SK-N-SH (cell line): ENCODE measurements at regions not wholly inside any gene's neighbourhood (a gene's known extent, or its start where the extent isn't known, plus 50 kb on each side); places are given as distances from the start of the nearest gene placed in this dataset.

Experiments used
- CTCF ChIA-PET: fragments of 300-600, 350-600 bp; formaldehyde crosslinking; extraction: SDS; loops from one replicate; lab custom pipeline; 2021; lab: Yijun Ruan, JAX
- POLR2A ChIA-PET: fragments of 350-600 bp; sonication (Branson Sonifier 250); formaldehyde crosslinking; extraction: SDS; loops from one replicate; lab custom pipeline; 2020; ENCODE audit warnings: antibody characterized with exemption, inconsistent platforms; lab: Yijun Ruan, JAX
- DNase-seq: peaks from one replicate; pipeline ENCODE4 v3.0.0; 2012
- H2AFZ ChIP-seq: fragments of 200-600 bp; sonication (generic); 2 replicates; pipeline ENCODE4 v1.8.1; 2016; ENCODE audit warnings: antibody characterized with exemption, mild to moderate bottlenecking, low read depth
- H3F3A ChIP-seq: fragments of 200-600 bp; sonication (generic); replicated peaks from 2 replicates; pipeline ENCODE3; 2016; ENCODE audit warnings: antibody characterized with exemption, mild to moderate bottlenecking; ENCODE audit not compliant: insufficient read depth
- H3K27ac ChIP-seq, 2 experiments: fragments of 200-500 bp in 1 of 2; fragments of 200-600 bp in 1 of 2; sonication (Bioruptor generic) in 1 of 2; sonication (generic), shearing (Covaris generic) in 1 of 2; 2 replicates each; pipeline versions ENCODE4 v1.5.1 to v1.6.1; 2014 to 2016; ENCODE audit warnings: low read depth in 2 of 2, inconsistent platforms in 1 of 2, low read length in 1 of 2, mild to moderate bottlenecking in 1 of 2, mixed read lengths in 1 of 2
- H3K27me3 ChIP-seq: fragments of 200-600 bp; sonication (generic), shearing (Covaris generic); 2 replicates; pipeline ENCODE4 v1.6.1; 2016; ENCODE audit warnings: mixed run types; ENCODE audit not compliant: insufficient read depth
- H3K36me3 ChIP-seq, 2 experiments: fragments of 200-500 bp in 1 of 2; fragments of 200-600 bp in 1 of 2; sonication (Bioruptor generic) in 1 of 2; sonication (generic) in 1 of 2; replicated peaks in 1 of 2; 2 replicates each; pipeline versions ENCODE3 to v1.5.1; 2014 to 2016; ENCODE audit warnings: low read length in 1 of 2, mild to moderate bottlenecking in 1 of 2; ENCODE audit not compliant: insufficient read depth in 2 of 2, control insufficient read depth in 1 of 2
- H3K4me1 ChIP-seq, 2 experiments: fragments of 200-500 bp in 1 of 2; fragments of 200-600 bp in 1 of 2; sonication (Bioruptor generic) in 1 of 2; sonication (generic), shearing (Covaris generic) in 1 of 2; 2 replicates each; pipeline versions ENCODE4 v1.5.1 to v1.6.1; 2014 to 2016; ENCODE audit warnings: low read depth in 1 of 2, low read length in 1 of 2, mixed run types in 1 of 2; ENCODE audit not compliant: insufficient read depth in 2 of 2, control insufficient read depth in 1 of 2
- H3K4me2 ChIP-seq: fragments of 200-600 bp; sonication (generic), shearing (Covaris generic); 2 replicates; pipeline ENCODE4 v1.6.1; 2017; ENCODE audit warnings: mixed run types
- H3K4me3 ChIP-seq, 2 experiments: fragments of 200-500 bp in 1 of 2; fragments of 200-600 bp in 1 of 2; sonication (Bioruptor generic) in 1 of 2; sonication (generic), shearing (Covaris generic) in 1 of 2; 2 replicates each; pipeline versions ENCODE4 v1.5.1 to v1.8.1; 2014 to 2016; ENCODE audit warnings: low read depth in 2 of 2, inconsistent platforms in 1 of 2, low read length in 1 of 2, mild to moderate bottlenecking in 1 of 2, mixed read lengths in 1 of 2, moderate library complexity in 1 of 2
- H3K79me2 ChIP-seq: fragments of 200-600 bp; sonication (generic); 2 replicates; pipeline ENCODE4 v1.8.1; 2017; ENCODE audit warnings: mild to moderate bottlenecking; ENCODE audit not compliant: insufficient read depth
- H3K9ac ChIP-seq: fragments of 200-600 bp; sonication (generic); 2 replicates; pipeline ENCODE4 v1.6.1; 2017; ENCODE audit warnings: mixed run types
- H3K9me2 ChIP-seq: fragments of 200-600 bp; sonication (generic); 2 replicates; pipeline ENCODE4 v1.6.1; 2017; ENCODE audit warnings: mixed run types
- H3K9me3 ChIP-seq: fragments of 200-600 bp; sonication (generic); 2 replicates; pipeline ENCODE4 v1.6.1; 2017; ENCODE audit warnings: mixed run types, mild to moderate bottlenecking, moderate library complexity
- H4K20me1 ChIP-seq: fragments of 200-600 bp; sonication (generic); 2 replicates; pipeline ENCODE4 v1.6.1; 2017; ENCODE audit warnings: mild to moderate bottlenecking, mixed run types; ENCODE audit not compliant: insufficient read depth
- ELF1 ChIP-seq: IDR thresholded peaks from 2 replicates; pipeline ENCODE4 v1.4.0; 2012
- EZH2phosphoT487 ChIP-seq: fragments of 200-600 bp; sonication (generic); IDR thresholded peaks from 2 replicates; pipeline ENCODE4 v1.6.1; 2017; ENCODE audit warnings: low read depth, mixed run types, mild to moderate bottlenecking, antibody characterized with exemption, moderate library complexity, borderline replicate concordance
- FOSL2 ChIP-seq: IDR thresholded peaks from 2 replicates; pipeline ENCODE4 v1.4.0; 2012; ENCODE audit warnings: low read depth, mild to moderate bottlenecking, moderate library complexity, borderline replicate concordance
- FOXJ3 ChIP-seq: sonication (generic); formaldehyde crosslinking; IDR thresholded peaks from 2 replicates; pipeline ENCODE4 v1.5.1; 2020; ENCODE audit warnings: mild to moderate bottlenecking, missing genetic modification reagents
- FOXM1 ChIP-seq: IDR thresholded peaks from 2 replicates; pipeline ENCODE4 v1.4.0; 2012; ENCODE audit warnings: low read depth, mild to moderate bottlenecking
- GABPA ChIP-seq: IDR thresholded peaks from 2 replicates; pipeline ENCODE4 v1.4.0; 2012; ENCODE audit warnings: low read depth, mild to moderate bottlenecking
- GATA2 ChIP-seq: sonication (generic); formaldehyde crosslinking; IDR thresholded peaks from 2 replicates; pipeline ENCODE4 v1.5.0; 2020; ENCODE audit warnings: mild to moderate bottlenecking, missing genetic modification reagents
- IRF3 ChIP-seq: fragments of 150-350 bp; IDR thresholded peaks from 2 replicates; pipeline ENCODE4 v1.6.1; 2016; ENCODE audit warnings: mild to moderate bottlenecking, low read depth, low read length
- MEF2A ChIP-seq: IDR thresholded peaks from 2 replicates; pipeline ENCODE4 v1.4.0; 2012; ENCODE audit warnings: low read depth, borderline replicate concordance
- NRF1 ChIP-seq: IDR thresholded peaks from 2 replicates; pipeline ENCODE4 v1.6.1; 2012; ENCODE audit warnings: low read depth, mild to moderate bottlenecking, low read length
- REST ChIP-seq: IDR thresholded peaks from 2 replicates; pipeline ENCODE4 v1.6.1; 2012; ENCODE audit warnings: mild to moderate bottlenecking, low read depth, low read length, moderate library complexity
- RFX5 ChIP-seq: IDR thresholded peaks from 2 replicates; pipeline ENCODE4 v1.6.1; 2012; ENCODE audit warnings: mild to moderate bottlenecking, improper control_type of control experiment, low read length
- RXRA ChIP-seq: IDR thresholded peaks from 2 replicates; pipeline ENCODE4 v1.4.0; 2012; ENCODE audit warnings: low read depth, mild to moderate bottlenecking, borderline replicate concordance
- SIN3A ChIP-seq: IDR thresholded peaks from 2 replicates; pipeline ENCODE4 v1.6.1; 2012; ENCODE audit warnings: low read depth, mild to moderate bottlenecking, low read length, moderate library complexity, borderline replicate concordance
- SMC3 ChIP-seq: IDR thresholded peaks from 2 replicates; pipeline ENCODE4 v1.6.1; 2012; ENCODE audit warnings: low read depth, low read length, improper control_type of control experiment
- TAF1 ChIP-seq: IDR thresholded peaks from 2 replicates; pipeline ENCODE4 v1.6.1; 2012; ENCODE audit warnings: low read depth, mild to moderate bottlenecking, low read length, moderate library complexity, borderline replicate concordance
- TCF12 ChIP-seq: IDR thresholded peaks from 2 replicates; pipeline ENCODE4 v1.4.0; 2012
- TEAD4 ChIP-seq: IDR thresholded peaks from 2 replicates; pipeline ENCODE4 v1.4.0; 2012; ENCODE audit warnings: mild to moderate bottlenecking, borderline replicate concordance; ENCODE audit not compliant: insufficient read depth
- USF2 ChIP-seq: fragments of 150-350 bp; IDR thresholded peaks from 2 replicates; pipeline ENCODE4 v1.6.1; 2017; ENCODE audit warnings: antibody characterized with exemption, low read length, low read depth, borderline replicate concordance
- TF ChIP-seq, protein P1 (sequence below): IDR thresholded peaks from 2 replicates; pipeline ENCODE4 v1.4.0; 2012; ENCODE audit warnings: low read depth

GRCh38 chr4:177232473-177232872 is 77.2 kb upstream of the NEIL3 start:
- Histone ChIP-seq H4K20me1 (no peaks in the 10 kb centered on the region), H3K4me2 (no peak overlapping the region), H3K4me3 (no peak overlapping the region), H3K79me2 (no peaks in the 10 kb centered on the region), H3F3A (no peaks in the 10 kb centered on the region), H3K27me3 (no peaks in the 10 kb centered on the region), H2AFZ (no peak overlapping the region), H3K9ac (no peak overlapping the region), H3K27ac (no peak overlapping the region), H3K9me2 (no peaks in the 10 kb centered on the region), H3K36me3 (no peaks in the 10 kb centered on the region), H3K4me1 (no peaks in the 10 kb centered on the region)
- POLR2A ChIA-PET = no interaction called here
- no peak for DNase-seq
- TF ChIP-seq FOXJ3 (CRISPR knock-in tag) (no peak), RXRA (no peak), FOSL2 (no peak), EZH2phosphoT487 (no peak), TEAD4 (no peak), GABPA (no peak), RFX5 (no peak), GATA2 (CRISPR knock-in tag) (no peak), SMC3 (no peak), TCF12 (no peak), FOXM1 (no peak), USF2 (no peak), IRF3 (no peak), SIN3A (no peak), MEF2A (no peak), TAF1 (no peak), REST (no peak), NRF1 (no peak), ELF1 (no peak)
- TF ChIP-seq, protein P1, sequence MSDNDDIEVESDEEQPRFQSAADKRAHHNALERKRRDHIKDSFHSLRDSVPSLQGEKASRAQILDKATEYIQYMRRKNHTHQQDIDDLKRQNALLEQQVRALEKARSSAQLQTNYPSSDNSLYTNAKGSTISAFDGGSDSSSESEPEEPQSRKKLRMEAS = no peak
- TF ChIP-seq, all 33 proteins: peak for 0
- CTCF ChIA-PET = no interaction called here
- H3K9me3 ChIP-seq = no peaks in the 10 kb centered on the region
